GM21529 (cell line): ENCODE measurements at regions not wholly inside any gene's neighbourhood (a gene's known extent, or its start where the extent isn't known, plus 50 kb on each side); places are given as distances from the start of the nearest gene placed in this dataset.

Experiments
- ATAC-seq: cut with Tn5 transposase; IDR thresholded peaks from one replicate; pipeline ENCODE4 v1.9.1; 2021; ENCODE audit not compliant: unreplicated experiment

DNA sequence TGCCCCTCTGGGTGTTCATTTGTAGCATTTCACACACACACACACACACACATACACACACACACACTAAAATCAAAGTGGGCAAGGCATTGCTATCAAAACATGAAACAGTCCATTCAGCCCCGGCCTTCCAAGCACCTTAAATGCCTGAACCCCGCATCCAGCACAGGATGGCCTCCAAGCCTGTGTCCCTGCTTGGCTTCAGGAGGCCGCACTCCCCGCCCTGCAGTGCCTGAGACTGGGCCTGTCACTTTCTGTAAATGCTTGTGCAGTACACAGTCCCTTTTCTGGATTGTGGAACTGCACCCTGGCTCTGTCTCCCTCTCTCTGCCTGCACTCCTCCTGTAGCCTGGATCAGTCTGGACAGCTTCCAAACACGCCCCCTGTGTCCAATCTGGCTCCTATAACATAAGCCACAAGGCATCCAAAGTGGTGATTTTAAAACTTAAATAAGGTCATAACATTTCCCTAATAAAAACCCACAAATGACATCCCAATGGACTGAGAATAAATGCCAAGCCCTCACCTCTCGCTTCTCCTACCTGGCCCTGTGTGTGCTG lies 972.2 kb upstream of the TMEM132C start:
- ATAC-seq, result no peak

- no peak for ATAC-seq
Observed at GRCh38 chr12:127295630-127296029, 971.3 kb upstream of the TMEM132C start.

DNA sequence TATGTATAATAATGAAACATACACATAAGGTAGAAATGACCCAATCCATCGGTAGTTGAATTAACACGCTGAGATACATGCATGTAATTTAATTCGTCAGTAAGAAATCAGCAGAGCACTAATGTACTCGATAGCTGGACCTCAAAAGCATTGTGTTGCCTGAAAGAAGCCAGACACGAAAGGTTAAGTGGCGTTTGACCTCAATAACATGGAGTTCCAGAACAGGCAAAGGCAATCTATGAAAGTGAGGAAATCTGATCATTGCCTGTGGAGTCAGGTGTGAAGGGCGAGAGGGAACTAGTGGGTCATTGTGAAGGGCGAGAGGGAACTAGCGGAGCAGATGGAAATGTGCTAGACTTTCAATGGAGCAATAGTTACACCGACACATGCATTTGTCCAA lies 970.4 kb upstream of the TMEM132C start:
- ATAC-seq, result no peak

- no peak for ATAC-seq
Observed at GRCh38 chr12:127297327-127297726, 969.6 kb upstream of the TMEM132C start.

- ATAC-seq, result no peak
Observed at GRCh38 chr12:127300075-127300474, 966.9 kb upstream of the TMEM132C start.

DNA sequence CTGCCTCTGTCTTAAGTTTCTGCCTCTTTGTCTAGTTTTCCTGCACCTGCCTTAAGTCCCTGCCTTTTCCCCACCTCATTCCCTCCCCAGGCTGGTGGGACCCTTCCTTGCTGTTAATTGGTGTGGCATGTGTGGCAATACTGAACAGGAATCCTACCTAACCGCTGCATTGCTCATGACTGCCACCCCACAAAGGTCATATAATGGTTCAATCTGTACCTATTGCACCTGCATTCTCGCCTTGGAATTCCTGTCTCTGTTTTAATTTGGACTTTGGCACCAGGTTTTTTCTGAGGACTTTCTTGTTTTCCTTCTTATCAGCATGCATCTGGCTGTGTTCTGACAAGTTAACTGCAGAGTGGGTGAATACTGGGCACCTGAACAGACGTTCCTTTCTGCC lies 966.2 kb upstream of the TMEM132C start:
- ATAC-seq, result no peak

DNA sequence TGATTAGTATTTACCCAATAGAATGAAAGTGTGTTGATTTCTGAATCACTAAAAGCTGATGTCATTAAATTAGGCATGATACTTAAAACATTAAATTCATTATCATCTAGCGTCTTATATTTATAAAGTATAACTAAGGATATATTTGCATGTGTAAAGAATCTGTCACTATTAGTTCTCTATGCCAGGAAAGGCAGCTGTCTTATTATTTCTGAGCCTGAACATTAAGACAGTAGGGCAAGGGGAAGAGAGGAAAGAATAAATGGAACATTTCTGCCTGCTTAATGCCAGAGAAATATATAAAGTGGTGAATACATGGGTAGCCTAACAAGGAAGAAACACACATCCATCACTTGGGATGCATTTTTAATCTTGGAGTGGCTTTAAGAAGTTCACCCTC lies 965.1 kb upstream of the TMEM132C start:
- ATAC-seq, result no peak

- ATAC-seq, result no peak
Observed at GRCh38 chr12:127304751-127305725, 961.9 kb upstream of the TMEM132C start.

- ATAC-seq, result no peak
Observed at GRCh38 chr12:127306604-127307215, 960.3 kb upstream of the TMEM132C start.

GRCh38 chr12:127307528-127307927 lies 959.4 kb upstream of the TMEM132C start:
- no peak for ATAC-seq

- no peak for ATAC-seq
Observed at GRCh38 chr12:127308148-127308547, 958.8 kb upstream of the TMEM132C start.

DNA sequence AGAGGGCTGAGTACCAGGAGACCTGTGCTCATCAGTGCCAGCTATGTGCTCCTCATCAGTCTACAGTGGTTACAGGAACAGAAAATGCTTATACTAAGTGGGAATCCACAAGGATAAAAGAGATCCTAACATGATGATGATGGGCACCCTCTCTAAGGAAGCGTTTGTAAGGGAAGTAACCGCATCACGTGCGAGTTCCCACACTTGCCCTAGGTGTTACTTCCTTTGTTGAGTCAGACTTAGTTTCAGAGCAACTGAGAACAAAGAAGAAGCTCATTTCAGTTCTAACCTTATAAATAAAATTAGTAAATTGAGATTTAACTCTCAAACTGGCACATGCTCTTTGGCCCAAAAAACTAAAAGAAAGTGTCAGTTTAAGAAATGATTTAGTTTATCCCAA lies 956.4 kb upstream of the TMEM132C start:
- ATAC-seq, result no peak

GRCh38 chr12:127311720-127312364 lies 955.1 kb upstream of the TMEM132C start:
- no peak for ATAC-seq

DNA sequence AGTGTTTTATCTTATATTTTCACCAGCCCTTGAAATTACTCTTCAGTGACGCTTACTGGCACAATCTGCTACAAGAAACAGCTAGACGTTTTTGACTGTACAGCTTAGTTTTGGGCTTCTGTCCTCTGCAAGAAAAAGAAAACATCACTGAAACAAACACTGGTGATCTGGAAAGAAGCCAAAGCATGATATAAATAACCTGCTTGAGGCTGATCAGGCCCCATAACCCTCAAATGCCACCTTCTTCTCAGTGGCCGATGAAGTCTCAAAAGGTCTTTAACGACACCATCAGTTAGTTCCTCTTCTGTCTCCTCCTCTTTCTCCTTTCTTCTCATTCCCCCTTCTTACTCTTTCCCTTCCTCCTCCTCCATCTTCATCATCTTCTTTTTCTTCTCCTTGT lies 942.3 kb upstream of the TMEM132C start:
- ATAC-seq, result no peak

DNA sequence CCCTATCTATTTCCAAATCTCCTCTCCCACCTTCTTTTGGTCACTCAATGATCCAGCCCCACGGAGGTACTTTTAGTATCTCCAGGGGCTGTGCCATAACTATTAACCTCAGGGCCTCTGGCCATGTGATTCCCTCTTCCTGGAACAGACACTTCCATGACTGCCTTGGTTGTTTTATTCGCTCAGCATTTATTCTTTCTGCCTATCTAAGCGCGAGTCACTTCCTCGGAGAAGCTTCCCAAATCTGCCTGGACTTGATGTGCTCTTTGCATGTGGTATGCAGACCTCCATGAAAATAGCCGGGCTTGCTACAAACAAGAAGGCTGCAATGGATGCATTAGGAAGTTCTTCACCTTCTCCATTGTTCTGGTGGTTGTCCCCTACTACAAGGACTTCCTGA lies 939.0 kb upstream of the TMEM132C start:
- no peak for ATAC-seq

GRCh38 chr12:127328867-127329266 lies 938.1 kb upstream of the TMEM132C start:
- no peak for ATAC-seq

GRCh38 chr12:127334365-127334764 lies 932.6 kb upstream of the TMEM132C start:
- ATAC-seq, result no peak

- ATAC-seq, result no peak
Observed at GRCh38 chr12:127334912-127335644, 931.9 kb upstream of the TMEM132C start.

DNA sequence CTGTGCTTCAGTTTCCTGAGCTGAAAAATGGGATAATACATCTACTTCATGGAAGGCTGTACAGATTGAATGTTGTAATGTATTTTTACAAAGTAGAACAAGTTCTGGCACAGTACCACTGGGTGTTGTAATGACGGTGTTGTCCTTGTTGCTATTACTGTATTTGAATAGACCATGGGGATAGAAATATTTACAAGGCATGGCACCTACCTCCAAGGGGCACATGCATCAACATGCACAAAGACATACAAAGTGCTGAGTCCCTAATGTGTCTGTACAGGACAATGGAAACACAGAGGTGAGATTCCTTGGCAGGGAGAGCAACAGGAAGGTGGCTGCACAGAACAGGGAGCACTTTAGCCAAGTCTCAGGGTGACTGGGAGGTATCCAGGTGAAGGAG lies 930.6 kb upstream of the TMEM132C start:
- no peak for ATAC-seq

DNA sequence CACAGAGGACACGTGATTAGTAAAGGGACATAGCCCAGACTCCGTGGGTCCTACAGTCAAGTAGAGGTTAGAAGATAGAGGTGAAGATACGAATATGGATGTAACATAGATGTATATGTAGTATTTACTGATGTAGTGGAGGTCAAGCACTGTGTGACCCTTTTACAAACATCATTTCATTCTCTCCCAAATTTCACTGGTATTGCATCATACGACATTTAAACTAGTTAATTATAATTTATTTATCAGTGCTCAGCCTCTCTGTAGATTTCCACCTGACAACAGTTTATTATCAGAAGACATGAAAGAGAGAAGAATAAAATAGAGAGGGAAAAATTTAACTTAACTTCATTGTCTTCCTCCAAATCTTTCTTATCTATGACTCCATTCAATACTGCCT lies 927.9 kb upstream of the TMEM132C start:
- no peak for ATAC-seq

DNA sequence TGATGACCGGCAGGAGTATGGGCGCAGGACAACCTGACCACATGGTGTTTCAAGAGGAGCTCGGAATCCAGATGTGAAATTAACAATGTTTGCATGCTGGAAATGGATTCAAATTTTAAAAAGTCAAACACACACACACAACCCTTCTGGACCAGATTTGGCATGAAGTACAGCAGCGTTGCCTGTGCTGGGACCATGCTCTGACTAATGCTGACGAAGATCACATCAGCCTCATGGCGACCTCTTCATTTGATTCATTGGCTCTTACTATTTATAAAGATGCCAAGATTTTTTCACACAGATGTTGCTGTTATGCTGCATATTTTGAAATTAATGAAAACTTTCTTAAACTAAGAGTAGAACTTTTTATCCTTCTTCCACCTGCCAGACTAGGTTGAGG lies 926.6 kb upstream of the TMEM132C start:
- no peak for ATAC-seq
